ENCODE measurements at regions not wholly inside any gene's neighbourhood (a gene's known extent, or its start where the extent isn't known, plus 50 kb on each side); places are given as distances from the start of the nearest gene placed in this dataset.

DNA sequence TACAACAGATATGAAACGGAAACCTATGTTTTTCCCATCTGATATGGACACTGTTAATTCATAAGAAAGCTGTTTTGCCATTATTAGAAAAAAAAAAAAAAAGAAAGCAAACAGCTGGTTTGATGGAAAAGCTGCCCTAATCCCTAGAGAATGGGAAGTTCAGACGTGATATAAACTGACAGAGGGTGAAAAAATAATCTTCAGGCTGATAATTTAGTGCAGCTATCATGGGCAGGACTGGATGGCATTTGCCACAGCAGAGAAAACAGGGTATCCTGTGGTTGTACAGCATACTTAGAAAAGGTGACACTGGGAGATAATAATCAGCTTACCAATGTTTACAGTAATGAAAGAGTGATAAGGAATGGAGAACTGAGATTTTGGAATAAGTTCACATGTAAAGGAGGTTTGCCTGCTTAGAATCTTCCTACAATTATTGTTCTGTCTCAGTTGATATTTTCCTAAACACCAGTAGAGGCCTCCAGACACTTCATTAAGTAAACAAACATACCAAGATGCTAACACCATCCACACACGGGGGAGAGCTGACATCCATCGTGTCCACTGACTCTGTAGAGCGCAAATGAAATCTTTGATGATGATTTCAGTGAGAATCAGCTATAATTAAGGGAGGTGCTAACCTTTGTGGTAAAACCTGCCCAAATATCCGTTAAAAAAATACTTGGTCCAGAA, 211.6 kb upstream of the MMADHC start:
- TF ChIP-seq, protein P1, sequence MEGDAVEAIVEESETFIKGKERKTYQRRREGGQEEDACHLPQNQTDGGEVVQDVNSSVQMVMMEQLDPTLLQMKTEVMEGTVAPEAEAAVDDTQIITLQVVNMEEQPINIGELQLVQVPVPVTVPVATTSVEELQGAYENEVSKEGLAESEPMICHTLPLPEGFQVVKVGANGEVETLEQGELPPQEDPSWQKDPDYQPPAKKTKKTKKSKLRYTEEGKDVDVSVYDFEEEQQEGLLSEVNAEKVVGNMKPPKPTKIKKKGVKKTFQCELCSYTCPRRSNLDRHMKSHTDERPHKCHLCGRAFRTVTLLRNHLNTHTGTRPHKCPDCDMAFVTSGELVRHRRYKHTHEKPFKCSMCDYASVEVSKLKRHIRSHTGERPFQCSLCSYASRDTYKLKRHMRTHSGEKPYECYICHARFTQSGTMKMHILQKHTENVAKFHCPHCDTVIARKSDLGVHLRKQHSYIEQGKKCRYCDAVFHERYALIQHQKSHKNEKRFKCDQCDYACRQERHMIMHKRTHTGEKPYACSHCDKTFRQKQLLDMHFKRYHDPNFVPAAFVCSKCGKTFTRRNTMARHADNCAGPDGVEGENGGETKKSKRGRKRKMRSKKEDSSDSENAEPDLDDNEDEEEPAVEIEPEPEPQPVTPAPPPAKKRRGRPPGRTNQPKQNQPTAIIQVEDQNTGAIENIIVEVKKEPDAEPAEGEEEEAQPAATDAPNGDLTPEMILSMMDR (conservative IDR thresholded peaks at IDR 0.05): peak; percentile 56
- no peak for TF ChIP-seq ZFX (IDR thresholded peaks at IDR 0.05)

Measured in C4-2B (cell line).